HG03575 (cell line): ENCODE measurements at regions not wholly inside any gene's neighbourhood (a gene's known extent, or its start where the extent isn't known, plus 50 kb on each side); places are given as distances from the start of the nearest gene placed in this dataset.
"Not testable (repeated sequence)": the region's sequence is repeated elsewhere in the genome, so short reads cannot be mapped to it uniquely, and the experiment has no call there.

Source experiments
- ATAC-seq: cut with Tn5 transposase; IDR thresholded peaks from one replicate; pipeline ENCODE4 v1.9.1; 2021; ENCODE audit not compliant: unreplicated experiment, insufficient number of reproducible peaks, low FRiP score; ENCODE audit errors: extremely low read depth

DNA sequence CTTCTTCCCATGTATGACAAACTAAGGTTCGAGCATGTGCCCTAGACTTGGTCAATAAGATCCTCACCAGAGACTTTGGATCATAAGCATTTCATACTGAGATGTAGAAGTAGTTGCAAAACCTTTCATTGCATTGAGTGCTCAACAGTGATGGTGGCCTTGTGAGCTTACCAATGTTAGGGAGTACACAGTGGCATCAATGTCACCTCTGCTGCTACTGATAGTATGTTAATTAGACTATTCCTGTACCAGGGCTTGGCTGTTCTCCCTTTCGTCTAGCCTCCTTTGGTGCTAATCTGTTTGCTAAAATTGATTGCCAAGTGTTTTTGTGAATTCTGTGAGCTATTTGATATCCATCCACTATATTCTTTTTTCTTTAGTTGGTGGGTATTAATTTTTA is 264.5 kb upstream of the SEMA3C start:
- no peak for ATAC-seq

DNA sequence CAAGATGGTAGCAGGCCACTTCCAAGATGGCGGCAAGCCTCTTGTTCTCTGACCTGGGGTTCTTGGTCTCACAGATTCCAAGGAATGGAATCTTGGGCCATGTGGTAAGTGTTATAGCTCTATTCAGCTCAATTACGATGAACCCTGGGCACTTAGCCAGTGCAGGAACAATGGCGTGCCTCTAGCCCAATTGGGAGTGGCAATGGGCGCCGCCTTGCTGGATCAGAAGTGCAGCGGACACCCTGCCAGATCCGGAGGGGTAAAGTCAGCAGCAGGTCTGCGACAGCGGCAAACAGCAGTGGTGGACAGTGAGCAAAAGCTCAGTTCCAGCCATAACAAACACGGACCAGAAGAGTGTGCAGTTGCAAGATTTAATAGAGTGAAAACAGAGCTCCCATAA is 263.2 kb upstream of the SEMA3C start:
- not testable (repeated sequence) for ATAC-seq

DNA sequence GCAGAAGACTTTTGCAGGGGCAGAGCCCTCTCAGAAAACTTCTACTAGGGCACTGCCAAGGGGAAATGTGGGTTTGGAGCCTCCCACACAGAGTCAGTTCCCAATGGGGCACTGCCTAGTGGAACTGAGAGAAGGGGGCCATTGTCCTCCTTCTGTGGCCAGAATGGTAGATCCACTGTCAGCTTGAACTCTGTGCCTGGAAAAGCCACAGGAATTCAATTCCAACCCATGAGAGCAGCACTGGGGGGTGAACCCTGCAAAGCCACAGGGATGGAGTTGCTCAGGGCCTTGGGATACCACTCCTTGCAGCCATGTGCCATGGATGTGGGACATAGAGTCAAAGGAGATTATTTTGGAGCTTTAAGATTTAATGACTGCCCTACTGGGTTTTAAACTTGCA is 262.2 kb upstream of the SEMA3C start:
- ATAC-seq: no peak

DNA sequence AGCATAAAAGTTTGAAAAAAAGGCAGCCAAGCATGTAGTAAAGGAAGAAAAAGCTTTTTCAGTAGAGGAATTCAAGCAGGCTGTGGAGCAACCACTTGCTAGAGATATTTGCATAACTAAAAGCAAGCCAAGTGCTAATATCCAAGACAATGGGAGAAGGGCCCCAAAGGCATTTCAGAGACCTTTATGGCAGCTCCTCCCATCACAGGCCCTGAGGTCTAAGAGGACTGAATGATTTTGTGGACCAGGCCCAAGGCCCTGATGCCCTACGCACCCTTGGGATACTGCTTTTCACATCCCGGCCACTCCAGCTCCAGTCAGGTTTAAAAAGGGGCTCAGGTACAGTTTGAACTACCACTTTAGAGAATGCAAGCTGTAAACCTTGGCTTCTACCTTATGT is 261.7 kb upstream of the SEMA3C start:
- ATAC-seq: no peak

DNA sequence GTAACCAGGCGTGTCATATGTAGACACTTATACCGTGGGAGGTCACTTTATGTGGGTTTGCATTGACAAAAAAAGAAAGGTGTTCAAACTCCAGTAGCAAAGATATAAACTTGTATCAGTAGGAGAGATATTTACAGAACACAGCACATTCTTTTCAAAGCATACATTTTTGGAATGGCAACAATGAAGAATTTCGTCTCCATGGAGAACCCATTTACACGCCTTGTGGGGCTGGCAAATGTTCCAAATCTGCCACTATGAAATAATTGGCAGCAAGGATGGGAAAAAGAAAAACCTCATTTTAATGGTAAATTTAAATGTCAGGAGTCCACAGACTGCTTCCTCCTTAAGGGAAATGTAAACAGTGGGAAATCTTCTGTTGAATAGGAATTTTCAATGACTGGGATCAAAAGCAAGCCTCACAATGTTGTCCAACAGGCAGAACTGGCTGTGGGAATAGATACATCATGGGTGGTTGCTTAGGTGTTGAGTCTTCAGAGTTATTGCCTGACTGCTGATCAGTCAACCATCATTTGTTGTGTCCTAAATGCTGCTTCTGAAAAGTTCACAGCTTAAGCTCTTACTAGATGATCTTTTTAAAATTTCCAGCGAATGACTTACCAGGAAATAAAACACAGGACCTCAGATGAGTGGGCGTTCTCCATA is 256.6 kb upstream of the SEMA3C start:
- ATAC-seq: no peak

DNA sequence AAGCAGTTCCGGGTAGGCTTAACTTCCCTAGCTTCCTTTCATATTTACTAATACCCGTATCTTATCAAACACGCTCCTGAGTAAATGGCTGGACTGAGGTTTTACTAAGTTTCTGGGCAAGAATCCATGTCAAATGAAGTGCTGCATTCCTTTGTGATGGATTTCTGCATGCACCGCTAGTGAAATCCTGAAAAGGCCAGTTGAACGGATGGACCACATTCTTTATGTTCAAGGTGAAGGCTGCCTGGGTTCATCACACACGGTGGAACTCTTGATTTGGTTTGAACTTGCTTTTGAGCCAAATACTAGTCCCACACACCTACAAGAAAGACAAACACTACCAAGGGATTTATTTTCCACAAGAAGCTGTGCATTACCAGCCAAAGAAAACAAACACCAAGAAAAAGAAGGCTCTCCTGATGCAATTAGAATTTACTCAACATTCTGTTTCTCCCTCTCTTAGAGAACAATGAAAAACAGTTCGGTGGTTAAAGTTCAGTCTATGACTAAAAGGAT is 255.0 kb upstream of the SEMA3C start:
- ATAC-seq: no peak

DNA sequence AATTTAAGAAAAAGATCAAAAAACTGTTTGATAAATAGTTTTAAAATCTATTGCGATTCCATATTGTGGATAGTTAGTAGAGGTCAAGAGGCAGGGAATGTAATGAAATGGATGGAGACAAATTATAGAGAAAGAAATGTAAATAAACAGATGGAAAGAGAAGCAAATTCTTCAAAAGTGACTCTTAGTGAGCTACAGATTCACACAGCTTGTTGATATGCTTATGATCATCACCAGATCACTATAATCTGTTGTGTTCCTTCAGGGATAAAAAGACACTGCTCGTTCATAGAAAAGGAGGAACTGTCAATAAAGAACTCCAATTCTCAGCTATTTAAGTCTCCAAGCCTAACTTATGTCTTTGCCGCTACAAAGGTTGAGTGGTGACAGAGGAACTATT is 251.4 kb upstream of the SEMA3C start:
- ATAC-seq: no peak

DNA sequence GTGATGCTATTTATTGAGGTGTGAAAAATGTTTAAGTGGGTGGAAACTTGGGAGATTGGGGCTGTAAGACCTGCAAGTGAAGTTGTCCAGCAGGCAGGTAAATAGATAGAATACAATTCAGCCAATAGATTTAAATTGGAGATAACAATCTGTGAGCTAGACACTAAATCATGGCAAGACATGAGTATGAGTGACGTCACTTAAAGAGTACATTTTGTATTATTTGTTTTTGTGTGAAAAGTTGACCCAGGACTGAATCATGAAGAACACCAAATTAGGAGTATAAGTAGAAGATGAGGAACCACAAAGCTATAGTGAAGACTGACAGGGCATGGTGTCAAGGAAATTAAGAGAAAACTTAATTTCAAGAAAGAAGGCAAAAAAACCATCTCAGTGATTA is 249.1 kb upstream of the SEMA3C start:
- no peak for ATAC-seq

DNA sequence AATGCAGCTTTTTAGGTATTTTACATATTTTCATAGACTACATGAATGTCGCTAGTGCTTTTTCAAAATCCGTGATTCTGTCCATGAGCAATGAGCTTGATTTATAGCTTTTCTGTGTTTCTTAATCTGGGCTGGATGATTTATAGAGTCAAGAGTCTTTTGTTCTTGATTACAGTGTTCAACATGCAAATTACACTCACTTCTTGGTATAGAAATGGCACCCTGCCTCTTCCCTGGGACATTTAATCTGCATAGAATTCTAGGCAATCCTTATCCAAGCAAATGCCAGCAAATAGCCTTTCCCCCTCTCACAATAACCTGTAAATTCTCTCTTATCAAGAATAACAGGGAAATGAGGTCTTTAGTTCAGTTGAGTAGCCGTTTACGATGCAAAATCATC is 246.2 kb upstream of the SEMA3C start:
- ATAC-seq: no peak

DNA sequence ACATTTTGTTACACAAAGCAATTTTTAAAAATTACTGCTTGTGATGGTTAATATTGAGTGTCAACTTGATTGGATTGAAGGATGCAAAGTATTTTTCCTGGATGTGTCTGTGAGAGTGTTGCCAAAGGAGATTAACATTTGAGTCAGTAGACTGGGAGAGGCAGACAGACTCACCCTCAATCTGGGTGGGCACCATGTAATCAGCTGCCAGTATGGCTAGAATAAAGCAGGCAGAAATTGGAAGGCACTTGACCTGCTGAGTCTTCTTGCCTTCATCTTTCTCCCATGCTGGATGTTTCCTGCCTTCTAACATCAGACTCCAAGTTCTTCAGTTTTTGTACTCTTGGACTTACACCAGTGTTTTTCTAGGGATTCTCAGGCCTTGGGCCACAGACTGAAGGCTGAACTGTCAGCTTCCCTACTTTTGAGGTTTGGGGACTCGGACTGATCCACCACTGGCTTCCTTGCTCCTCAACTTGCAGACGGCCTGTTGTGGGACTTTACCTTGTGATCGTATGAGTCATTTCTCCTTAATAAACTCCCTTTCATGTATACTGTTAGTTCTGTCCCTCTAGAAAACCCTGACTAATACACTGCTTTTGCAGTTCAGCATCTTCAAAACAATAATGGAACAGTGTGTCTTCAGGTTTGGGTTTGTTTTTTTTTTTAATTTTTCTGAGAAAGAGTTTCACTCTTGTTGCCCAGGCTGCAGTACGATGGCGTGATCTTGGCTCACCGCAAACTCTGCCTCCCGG is 244.1 kb upstream of the SEMA3C start:
- ATAC-seq: no peak

DNA sequence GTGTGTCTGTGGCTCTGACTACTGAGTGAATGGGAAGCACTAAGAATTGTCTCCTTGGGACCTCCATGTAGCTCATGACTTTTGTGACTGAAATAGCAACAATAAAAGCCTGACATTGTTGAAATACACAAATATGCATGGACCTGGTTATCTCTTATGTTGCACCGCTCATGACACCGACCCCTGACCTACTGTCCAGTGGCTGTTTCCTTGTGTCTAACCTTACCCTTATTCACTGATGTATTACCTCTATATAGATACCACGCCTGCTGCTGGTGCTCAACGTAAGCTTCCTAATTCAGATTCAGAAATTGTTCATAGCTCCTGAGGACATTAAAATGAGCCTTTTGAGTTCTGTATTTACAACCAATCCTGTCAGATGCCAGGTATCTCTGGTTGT is 243.4 kb upstream of the SEMA3C start:
- no peak for ATAC-seq

DNA sequence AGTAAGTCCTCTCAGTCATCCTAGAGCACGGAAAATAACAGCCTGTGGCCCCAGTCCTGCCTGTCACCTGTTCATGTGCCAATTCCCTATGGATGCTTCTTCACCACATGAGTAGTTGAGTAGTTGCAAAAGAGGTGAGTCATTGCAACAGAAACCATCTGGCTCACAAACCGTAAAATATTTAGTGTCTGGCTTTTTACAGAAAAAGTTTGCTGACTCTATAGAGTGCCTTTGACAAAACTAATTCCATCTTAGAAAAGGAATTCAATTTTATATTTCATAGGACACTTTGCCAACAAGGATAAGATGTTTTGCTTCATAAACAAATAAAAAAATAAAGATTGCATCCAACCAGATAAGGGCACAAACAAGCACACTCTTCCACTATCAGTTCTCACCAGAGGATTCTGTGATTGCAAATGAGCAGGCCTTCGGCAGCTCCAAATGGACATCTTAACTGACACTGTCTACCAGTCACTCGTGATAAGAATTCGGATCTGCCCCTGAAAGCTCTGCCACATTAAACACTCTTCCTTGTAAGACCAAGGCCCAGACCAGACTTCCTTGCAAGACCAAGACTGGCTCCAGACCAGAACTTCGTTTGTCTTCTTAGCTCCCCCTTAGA is 242.7 kb upstream of the SEMA3C start:
- no peak for ATAC-seq

DNA sequence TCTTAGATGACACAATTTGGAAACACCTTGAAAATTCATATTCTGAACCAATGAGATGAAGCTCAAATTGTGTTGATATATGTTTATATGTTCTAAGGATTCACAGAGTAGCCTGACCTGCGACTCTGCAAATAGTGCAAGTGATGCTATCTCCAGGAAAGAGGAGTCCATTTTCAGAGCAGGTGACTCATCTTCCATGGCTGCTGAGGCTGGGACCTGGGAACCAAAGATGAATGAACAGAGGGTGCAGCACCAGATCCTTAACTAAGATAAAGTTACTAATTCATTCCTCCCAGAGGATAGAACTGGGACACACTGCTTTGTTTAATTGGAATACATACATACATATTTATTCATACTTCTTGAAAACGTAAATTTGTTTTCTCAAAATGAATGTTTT is 240.6 kb upstream of the SEMA3C start:
- ATAC-seq: no peak

DNA sequence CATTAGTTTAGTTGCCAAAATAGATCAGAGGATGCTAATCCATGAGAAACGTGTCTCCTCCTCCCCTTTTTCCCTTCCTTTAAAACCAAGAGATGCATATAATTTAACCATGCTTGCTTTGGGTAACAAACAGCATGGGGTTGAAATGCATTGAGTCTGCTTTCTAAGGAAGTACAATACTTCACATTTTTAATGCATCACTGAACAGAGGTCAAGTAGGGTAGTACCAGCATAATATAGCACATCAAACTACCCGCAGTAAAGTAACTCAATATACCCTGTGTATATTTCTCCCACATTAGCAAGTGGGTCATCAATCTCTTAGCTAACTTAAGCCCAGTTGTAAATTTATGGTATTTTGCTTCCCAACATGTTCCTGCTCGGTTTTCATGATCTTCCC is 239.3 kb upstream of the SEMA3C start:
- ATAC-seq: no peak

DNA sequence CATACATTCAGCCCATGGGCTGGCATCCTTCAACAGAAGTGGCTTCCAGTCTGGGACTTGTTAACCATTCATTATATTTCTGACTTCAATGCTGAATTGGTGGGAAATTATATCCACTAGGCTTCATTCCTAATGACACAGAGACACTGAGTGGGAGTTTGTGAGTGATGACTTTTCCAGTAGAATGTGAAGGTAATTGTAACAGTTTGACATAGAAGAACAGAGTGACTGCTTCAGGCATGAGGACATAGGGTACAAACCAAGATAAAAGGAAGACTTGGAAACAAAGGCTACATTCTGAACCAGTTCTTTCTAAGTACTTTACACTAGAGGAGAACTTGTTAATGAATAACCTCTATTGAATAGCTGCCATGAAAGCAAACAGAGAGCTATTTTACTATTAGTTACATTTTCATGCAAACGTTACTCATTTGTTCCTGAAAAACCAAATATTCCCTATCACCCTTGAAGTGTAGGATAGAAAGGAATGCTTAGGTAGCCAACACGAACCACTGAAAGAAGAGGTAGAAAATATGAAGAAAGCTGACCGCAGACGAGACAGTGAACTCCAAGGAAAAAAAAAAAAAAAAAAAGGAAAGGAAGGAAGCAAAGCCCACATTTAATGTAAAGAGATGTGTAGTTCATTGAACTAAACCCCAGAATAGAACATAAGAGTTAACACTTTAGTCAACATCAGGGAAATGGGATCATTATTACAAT is 237.0 kb upstream of the SEMA3C start:
- no peak for ATAC-seq

DNA sequence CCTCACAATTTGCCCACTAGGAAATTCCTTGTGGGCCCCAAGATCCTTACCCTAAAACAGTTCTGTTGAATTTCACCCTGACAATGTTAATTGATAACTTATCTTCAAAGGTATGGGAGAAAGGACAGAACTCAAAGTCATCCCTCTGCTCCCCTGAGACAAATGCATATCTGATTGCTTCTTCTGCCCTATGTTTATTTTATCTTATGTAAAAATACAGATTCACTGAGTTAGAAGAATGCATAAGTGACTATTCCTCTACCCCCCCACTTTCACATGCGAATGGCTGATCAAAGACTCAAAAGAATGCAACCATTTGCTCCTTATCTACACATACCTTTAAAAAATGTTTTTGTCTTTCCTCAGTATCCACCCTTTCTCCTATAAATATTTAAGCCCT is 235.7 kb upstream of the SEMA3C start:
- ATAC-seq: no peak

DNA sequence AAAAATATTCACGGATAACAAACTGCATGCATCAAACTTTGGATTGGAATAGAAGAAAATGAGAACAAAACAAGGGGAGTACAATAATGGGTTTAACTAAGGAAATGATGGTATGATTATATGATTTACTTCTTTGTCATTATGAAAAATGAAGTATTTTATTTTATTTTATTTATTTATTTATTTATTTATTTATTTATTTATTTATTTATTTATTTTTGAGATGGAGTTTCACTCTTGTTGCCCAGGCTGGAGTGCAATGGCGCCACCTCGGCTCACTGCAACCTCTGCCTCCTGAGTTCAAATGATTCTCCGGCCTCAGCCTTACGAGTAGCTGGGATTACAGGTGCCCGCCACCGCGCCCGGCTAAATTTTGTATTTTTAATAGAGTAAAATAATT is 234.1 kb upstream of the SEMA3C start:
- ATAC-seq: not testable (repeated sequence)

DNA sequence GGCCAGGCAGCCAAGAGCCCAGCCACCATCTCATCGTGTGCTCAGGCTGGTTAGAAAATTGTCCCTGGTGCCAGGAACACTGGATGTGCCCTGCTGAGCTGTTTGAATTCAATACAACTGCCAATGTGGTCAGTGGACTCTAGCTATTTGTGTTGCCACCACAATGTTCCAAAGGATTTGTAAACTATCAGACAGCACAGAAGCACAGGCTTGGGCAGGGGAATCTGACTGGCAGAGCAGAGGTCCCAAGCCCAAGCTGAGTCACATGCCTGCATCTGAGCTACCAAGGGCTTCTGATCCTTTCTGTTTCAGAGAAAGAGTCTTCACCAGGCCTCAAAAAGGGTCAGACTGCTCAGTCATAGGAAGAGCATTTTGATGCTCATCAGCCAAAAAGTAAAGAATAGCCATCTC is 232.1 kb upstream of the SEMA3C start:
- no peak for ATAC-seq

DNA sequence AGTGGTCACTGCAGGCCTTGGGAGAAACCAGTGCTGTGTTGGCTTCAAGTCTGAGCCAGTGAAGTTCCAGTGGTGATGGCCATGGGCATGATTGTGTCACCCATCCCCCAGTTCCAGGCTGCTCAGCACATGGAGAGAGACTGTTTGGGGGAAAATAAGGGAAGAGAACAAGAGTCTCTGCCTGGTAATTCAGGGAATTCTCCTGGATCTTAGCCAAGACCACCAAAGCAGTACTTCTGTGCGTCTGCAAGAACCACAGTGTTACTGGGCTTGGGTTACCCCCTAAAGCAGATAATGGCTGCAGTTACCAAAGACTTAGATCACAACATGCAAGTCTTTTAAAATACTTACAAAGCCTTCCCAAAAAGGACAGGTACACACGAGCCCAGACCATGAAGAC is 225.0 kb upstream of the SEMA3C start:
- ATAC-seq: no peak
